SK-N-SH (cell line): ENCODE measurements at regions not wholly inside any gene's neighbourhood (a gene's known extent, or its start where the extent isn't known, plus 50 kb on each side); places are given as distances from the start of the nearest gene placed in this dataset.
"Not testable (repeated sequence)": the region's sequence is repeated elsewhere in the genome, so short reads cannot be mapped to it uniquely, and the experiment has no call there.

Experiments used
- CTCF ChIP-seq: fragments of 200-600 bp; sonication (generic); IDR thresholded peaks from 2 replicates; pipeline ENCODE4 v1.6.1; 2017; ENCODE audit warnings: antibody characterized with exemption, mild to moderate bottlenecking, moderate library complexity
- EP300 ChIP-seq, 2 experiments: IDR thresholded peaks; 2 replicates each; pipeline versions ENCODE4 v1.4.0 to v1.6.1; 2012; ENCODE audit warnings: borderline replicate concordance in 1 of 2, low read depth in 1 of 2, low read length in 1 of 2
- EZH2phosphoT487 ChIP-seq: fragments of 200-600 bp; sonication (generic); IDR thresholded peaks from 2 replicates; pipeline ENCODE4 v1.6.1; 2017; ENCODE audit warnings: low read depth, mixed run types, mild to moderate bottlenecking, antibody characterized with exemption, moderate library complexity, borderline replicate concordance
- FOXJ3 ChIP-seq: sonication (generic); formaldehyde crosslinking; IDR thresholded peaks from 2 replicates; pipeline ENCODE4 v1.5.1; 2020; ENCODE audit warnings: mild to moderate bottlenecking, missing genetic modification reagents
- FOXM1 ChIP-seq: IDR thresholded peaks from 2 replicates; pipeline ENCODE4 v1.4.0; 2012; ENCODE audit warnings: low read depth, mild to moderate bottlenecking
- GABPA ChIP-seq: IDR thresholded peaks from 2 replicates; pipeline ENCODE4 v1.4.0; 2012; ENCODE audit warnings: low read depth, mild to moderate bottlenecking
- MXI1 ChIP-seq: IDR thresholded peaks from 2 replicates; pipeline ENCODE4 v1.6.1; 2012; ENCODE audit warnings: mild to moderate bottlenecking, low read depth, low read length, improper control_type of control experiment
- NRF1 ChIP-seq: IDR thresholded peaks from 2 replicates; pipeline ENCODE4 v1.6.1; 2012; ENCODE audit warnings: low read depth, mild to moderate bottlenecking, low read length
- POLR2AphosphoS5 ChIP-seq: IDR thresholded peaks from 2 replicates; pipeline ENCODE4 v1.6.1; 2012; ENCODE audit warnings: low read depth, low read length
- RAD21 ChIP-seq: IDR thresholded peaks from 2 replicates; pipeline ENCODE4 v1.6.1; 2012; ENCODE audit warnings: mild to moderate bottlenecking, low read length
- SIN3A ChIP-seq: IDR thresholded peaks from 2 replicates; pipeline ENCODE4 v1.6.1; 2012; ENCODE audit warnings: low read depth, mild to moderate bottlenecking, low read length, moderate library complexity, borderline replicate concordance
- TAF1 ChIP-seq: IDR thresholded peaks from 2 replicates; pipeline ENCODE4 v1.6.1; 2012; ENCODE audit warnings: low read depth, mild to moderate bottlenecking, low read length, moderate library complexity, borderline replicate concordance
- YY1 ChIP-seq: IDR thresholded peaks from 2 replicates; pipeline ENCODE4 v1.4.0; 2012; ENCODE audit warnings: low read depth, mild to moderate bottlenecking
- ZBTB33 ChIP-seq: IDR thresholded peaks from 2 replicates; pipeline ENCODE4 v1.4.0; 2012; ENCODE audit warnings: low read depth, borderline replicate concordance

- TF ChIP-seq NRF1; CTCF; TAF1; YY1; GABPA; EP300 (IDR thresholded peaks at IDR 0.05; ENCODE audit: borderline replicate concordance in 1 of 2, low read depth in 1 of 2, low read length in 1 of 2); MXI1; SIN3A; ZBTB33; FOXJ3 (CRISPR knock-in tag); POLR2AphosphoS5; EZH2phosphoT487; RAD21; FOXM1: not testable (repeated sequence)
Observed at GRCh38 chr17:11150906-11151511, 90.0 kb upstream of the SHISA6 start.
